B cell (primary cell): ENCODE measurements at regions not wholly inside any gene's neighbourhood (a gene's known extent, or its start where the extent isn't known, plus 50 kb on each side); places are given as distances from the start of the nearest gene placed in this dataset.

Experiments used
- ATAC-seq: fragments of 200-7000 bp; cut with Tn5 transposase; one replicate; pipeline ENCODE4 v1.10.0; 2021; ENCODE audit warnings: low read depth, mild to moderate bottlenecking, moderate number of reproducible peaks, moderate library complexity
- CTCF ChIA-PET: fragments of 350-600 bp; sonication (Branson Sonifier 250); formaldehyde crosslinking; loops from one replicate; lab custom pipeline; 2021; ENCODE audit warnings: antibody characterized with exemption, inconsistent platforms; lab: Charles Lee
- POLR2A ChIA-PET: fragments of 350-600 bp; sonication (Branson Sonifier 250); formaldehyde crosslinking; loops from one replicate; lab custom pipeline; 2021; ENCODE audit warnings: antibody characterized with exemption; lab: Charles Lee
- DNase-seq: peaks from one replicate; pipeline ENCODE4 v3.0.0; 2013
- H2AFZ ChIP-seq: 2 replicates; pipeline ENCODE4 v1.6.1; 2012; ENCODE audit warnings: mild to moderate bottlenecking, low read depth, low read length; ENCODE audit not compliant: insufficient read depth, poor library complexity, severe bottlenecking
- H3K27ac ChIP-seq, 2 donors: 1 replicate in 1 of 2; 2 replicates in 1 of 2; pipeline ENCODE4 v1.5.1; 2012 to 2013; ENCODE audit warnings: low read length in 2 of 2, mild to moderate bottlenecking in 2 of 2, moderate library complexity in 1 of 2
- H3K27me3 ChIP-seq, 4 experiments: fragments of 200-600 bp in 1 of 4; sonication (generic) in 1 of 4; replicated peaks in 1 of 4; 1 replicate in 2 of 4; 2 replicates in 2 of 4; pipeline versions ENCODE4 v1.6.1 to v1.7.0; 2013 to 2016; ENCODE audit warnings: low read length in 3 of 4, mild to moderate bottlenecking in 2 of 4, mixed read lengths in 1 of 4, moderate library complexity in 1 of 4; ENCODE audit not compliant: insufficient read depth in 4 of 4, control insufficient read depth in 3 of 4; ENCODE audit errors: control extremely low read depth in 1 of 4
- H3K36me3 ChIP-seq, 2 experiments: replicated peaks in 1 of 2; 1 replicate in 1 of 2; 2 replicates in 1 of 2; pipeline versions ENCODE4 v1.6.1 to v1.7.1; 2013; ENCODE audit warnings: low read length in 1 of 2; ENCODE audit not compliant: insufficient read depth in 2 of 2, control insufficient read depth in 1 of 2; ENCODE audit errors: control extremely low read depth in 1 of 2, extremely low read depth in 1 of 2
- H3K4me1 ChIP-seq, 2 donors: fragments of 200-600 bp in 1 of 2; sonication (generic) in 1 of 2; 1 replicate in 1 of 2; 2 replicates in 1 of 2; pipeline versions ENCODE4 v1.5.1 to v1.6.1; 2013 to 2017; ENCODE audit warnings: low read length in 2 of 2; ENCODE audit not compliant: control insufficient read depth in 2 of 2, insufficient read depth in 2 of 2
- H3K4me2 ChIP-seq: replicated peaks from 2 replicates; pipeline ENCODE3; 2012; ENCODE audit warnings: mild to moderate bottlenecking, low read depth, low read length; ENCODE audit not compliant: poor library complexity, severe bottlenecking
- H3K4me3 ChIP-seq, 5 experiments: fragments of 200-600 bp in 1 of 5; sonication (generic) in 1 of 5; 1 replicate in 3 of 5; 2 replicates in 2 of 5; pipeline versions ENCODE4 v1.5.1 to v1.7.0; 2011 to 2016; ENCODE audit warnings: low read length in 4 of 5, mild to moderate bottlenecking in 4 of 5, low read depth in 2 of 5, control low read depth in 1 of 5, moderate library complexity in 1 of 5; ENCODE audit not compliant: insufficient read depth in 1 of 5; ENCODE audit errors: control extremely low read depth in 1 of 5, extremely low read depth in 1 of 5
- H3K79me2 ChIP-seq: fragments of 200-600 bp; sonication (generic); one replicate; pipeline ENCODE4 v1.6.0; 2016; ENCODE audit warnings: low read length; ENCODE audit not compliant: control insufficient read depth, insufficient read depth
- H3K9ac ChIP-seq: fragments of 200-600 bp; sonication (generic); 2 replicates; pipeline ENCODE4 v1.6.1; 2017; ENCODE audit warnings: mild to moderate bottlenecking, low read length, moderate library complexity
- H3K9me3 ChIP-seq, 3 donors: one replicate each; pipeline versions ENCODE4 v1.6.1 to v1.7.1; 2013; ENCODE audit warnings: low read length in 2 of 3; ENCODE audit not compliant: control insufficient read depth in 2 of 3, insufficient read depth in 1 of 3; ENCODE audit errors: control extremely low read depth in 1 of 3
- H4K20me1 ChIP-seq: 2 replicates; pipeline ENCODE4 v1.6.0; 2012; ENCODE audit warnings: mild to moderate bottlenecking, low read length; ENCODE audit not compliant: insufficient read depth, control insufficient read depth, poor library complexity, severe bottlenecking
- H3K27ac Mint-ChIP-seq: one replicate; pipeline ENCODE4 v1.8.0; 2021; ENCODE audit warnings: mixed read lengths
- H3K27me3 Mint-ChIP-seq: one replicate; pipeline ENCODE4 v1.8.0; 2021; ENCODE audit warnings: mixed read lengths
- H3K4me1 Mint-ChIP-seq: one replicate; pipeline ENCODE4 v1.8.0; 2021; ENCODE audit warnings: mixed read lengths
- H3K4me3 Mint-ChIP-seq: one replicate; pipeline ENCODE4 v1.8.0; 2021; ENCODE audit warnings: mixed read lengths
- H3K9me3 Mint-ChIP-seq: one replicate; pipeline ENCODE4 v1.8.0; 2022; ENCODE audit warnings: mixed read lengths; ENCODE audit not compliant: insufficient read depth
- CTCF ChIP-seq: fragments of 200-600 bp; IDR thresholded peaks from one replicate; pipeline ENCODE4 v1.8.0; 2022; ENCODE audit warnings: antibody characterized with exemption, mild to moderate bottlenecking
- EZH2 ChIP-seq: IDR thresholded peaks from 2 replicates; pipeline ENCODE4 v1.6.1; 2012; ENCODE audit warnings: borderline replicate concordance, low read depth, mild to moderate bottlenecking, moderate library complexity, low read length; ENCODE audit not compliant: insufficient read depth, poor library complexity, severe bottlenecking
- WGBS: methylation state at CpG from one replicate; pipeline ENCODE4 v1.1.5; 2013; ENCODE audit warnings: missing lambda C conversion rate; ENCODE audit not compliant: insufficient coverage; 5-methylcytosine and 5-hydroxymethylcytosine counted together
- intact Hi-C: fragments of 100-400 bp; cut with micrococcal nuclease; formaldehyde crosslinking; loops from one replicate; pipeline ENCODE4 v1.10.0; 2022

DNA sequence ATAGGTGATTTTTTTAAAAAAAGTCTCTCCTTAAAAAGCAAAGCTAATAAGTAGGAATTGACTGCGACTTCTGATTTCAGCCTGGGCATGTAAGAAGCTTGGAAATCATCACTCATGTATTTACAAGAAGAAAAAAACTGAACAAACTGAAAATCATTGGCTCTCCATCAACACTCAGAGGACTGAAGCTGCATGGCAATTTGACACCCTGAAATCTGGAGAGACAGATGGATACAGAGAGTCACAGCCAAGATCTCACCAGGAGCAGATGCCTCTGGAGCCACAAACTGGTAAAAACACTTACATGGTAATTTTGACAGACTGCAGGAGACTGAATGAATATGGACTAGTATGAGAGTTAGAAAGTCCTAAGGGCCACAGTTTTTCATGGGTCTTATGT is 191.2 kb upstream of the TCF21 start:
- Mint-ChIP-seq H3K9me3 (peaks cover 8% of the 10 kb centered on the region), H3K4me3 (no peak overlapping the region), H3K27ac (no peak overlapping the region), H3K4me1 (no peaks in the 10 kb centered on the region), H3K27me3 (peaks cover 10% of the 10 kb centered on the region)
- no peak overlapping the region for H2AFZ ChIP-seq
- no peaks in the 10 kb centered on the region for H4K20me1 ChIP-seq
- H3K79me2 ChIP-seq = no peaks in the 10 kb centered on the region
- no CpG with 5 or more reads among the region's 1 CpG for WGBS
- no peak overlapping the region for H3K27ac ChIP-seq
- H3K4me3 ChIP-seq = no peak overlapping the region
- ATAC-seq = no peak
- no peak overlapping the region for H3K9ac ChIP-seq
- H3K4me1 ChIP-seq = no peaks in the 10 kb centered on the region
- no peak overlapping the region for H3K4me2 ChIP-seq
- POLR2A ChIA-PET = no interaction called here
- no peaks in the 10 kb centered on the region for H3K9me3 ChIP-seq
- H3K36me3 ChIP-seq = no peaks in the 10 kb centered on the region
- intact Hi-C loops = no loop called here
- no peaks in the 10 kb centered on the region for H3K27me3 ChIP-seq
- TF ChIP-seq CTCF (no peak), EZH2 (no peak)
- DNase-seq = no peak
- CTCF ChIA-PET = no interaction called here

DNA sequence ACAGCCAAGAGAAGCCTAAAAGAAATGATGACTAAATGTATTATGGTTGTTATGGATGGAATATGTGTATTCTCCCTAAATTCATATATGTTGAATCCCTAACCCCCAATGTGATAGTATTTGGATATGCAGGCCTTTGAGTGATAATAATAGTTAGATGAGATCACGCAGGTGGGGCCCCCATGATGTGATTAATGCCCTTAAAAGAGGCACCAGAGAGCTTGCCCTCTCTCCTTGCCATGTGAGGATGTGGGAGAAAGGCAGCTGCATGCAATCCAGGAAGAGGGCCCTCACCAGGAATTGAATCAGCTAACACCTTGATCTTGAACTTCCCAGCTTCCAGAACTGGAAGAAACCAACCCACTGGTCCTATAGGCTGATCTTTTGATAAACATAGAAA is 190.6 kb upstream of the TCF21 start:
- no peak overlapping the region for H3K4me3 ChIP-seq
- H3K9me3 ChIP-seq = no peaks in the 10 kb centered on the region
- no peak overlapping the region for H2AFZ ChIP-seq
- H4K20me1 ChIP-seq = no peaks in the 10 kb centered on the region
- H3K27me3 Mint-ChIP-seq = peaks cover 10% of the 10 kb centered on the region
- POLR2A ChIA-PET = no interaction called here
- no peaks in the 10 kb centered on the region for H3K27me3 ChIP-seq
- no peak for DNase-seq
- no peak for TF ChIP-seq CTCF
- H3K9ac ChIP-seq = no peak overlapping the region
- no peak overlapping the region for H3K4me2 ChIP-seq
- no peak overlapping the region for H3K4me3 Mint-ChIP-seq
- peaks cover 8% of the 10 kb centered on the region for H3K9me3 Mint-ChIP-seq
- no peak overlapping the region for H3K27ac ChIP-seq
- H3K79me2 ChIP-seq = no peaks in the 10 kb centered on the region
- ATAC-seq = no peak
- no peak overlapping the region for H3K27ac Mint-ChIP-seq
- no peaks in the 10 kb centered on the region for H3K36me3 ChIP-seq
- WGBS = no CpG with 5 or more reads among the region's 1 CpG
- CTCF ChIA-PET = no interaction called here
- no peaks in the 10 kb centered on the region for H3K4me1 ChIP-seq
- no peaks in the 10 kb centered on the region for H3K4me1 Mint-ChIP-seq
- intact Hi-C loops = no loop called here
